ENCODE measurements at regions not wholly inside any gene's neighbourhood (a gene's known extent, or its start where the extent isn't known, plus 50 kb on each side); places are given as distances from the start of the nearest gene placed in this dataset.

GRCh38 chr18:45456090-45457021 is 158.9 kb upstream of the SLC14A2 start:
- no peak for TF ChIP-seq MAX (IDR thresholded peaks at IDR 0.05; ENCODE audit: low read depth)
- TF ChIP-seq CTCF (IDR thresholded peaks at IDR 0.05), result no peak
- no peak for TF ChIP-seq FOXJ3 (CRISPR knock-in tag; IDR thresholded peaks at IDR 0.05)

All from SK-N-SH (cell line).